IMR-90 (cell line): ENCODE measurements at regions not wholly inside any gene's neighbourhood (a gene's known extent, or its start where the extent isn't known, plus 50 kb on each side); places are given as distances from the start of the nearest gene placed in this dataset.

Source experiments
- ATAC-seq: fragments of 200-7000 bp; cut with Tn5 transposase; 2 replicates; pipeline ENCODE4 v1.9.1; 2020; ENCODE audit warnings: low read depth, mild to moderate bottlenecking, moderate library complexity
- BruUV-seq: library from RNA; stranded (reverse); fragments of 400-500 nt; replicated peaks from 2 replicates; lab custom pipeline; 2021; lab: Mats Ljungman, UMichigan
- CTCF ChIA-PET: fragments of 300-600 bp; formaldehyde crosslinking; extraction: SDS; loops from one replicate; lab custom pipeline; 2021; ENCODE audit warnings: antibody characterized with exemption; lab: Yijun Ruan, JAX
- POLR2A ChIA-PET: fragments of 300-600 bp; sonication (Branson Sonifier 250); formaldehyde crosslinking; loops from one replicate; lab custom pipeline; 2022; ENCODE audit warnings: antibody characterized with exemption; ENCODE audit not compliant: unreplicated experiment; lab: Charles Lee
- DNase-seq: peaks from one replicate; pipeline ENCODE4 v3.0.0; 2013
- H2AFZ ChIP-seq: replicated peaks from 2 replicates; pipeline ENCODE3; 2013; ENCODE audit warnings: low read length, mild to moderate bottlenecking; ENCODE audit not compliant: poor library complexity
- H2AK5ac ChIP-seq: 2 replicates; pipeline ENCODE4 v1.6.1; 2013; ENCODE audit warnings: low read depth, low read length, inconsistent platforms
- H2AK9ac ChIP-seq: replicated peaks from 2 replicates; pipeline ENCODE3; 2013; ENCODE audit warnings: mild to moderate bottlenecking, low read depth, low read length, moderate library complexity; ENCODE audit not compliant: poor library complexity
- H2BK120ac ChIP-seq: 2 replicates; pipeline ENCODE4 v1.6.1; 2013; ENCODE audit warnings: low read depth, low read length, inconsistent platforms
- H2BK15ac ChIP-seq: 3 replicates; pipeline ENCODE4 v1.6.1; 2013; ENCODE audit warnings: low read depth, low read length, inconsistent platforms
- H2BK20ac ChIP-seq: 2 replicates; pipeline ENCODE4 v1.6.1; 2013; ENCODE audit warnings: low read depth, mild to moderate bottlenecking, inconsistent platforms, low read length, moderate library complexity
- H2BK5ac ChIP-seq: 2 replicates; pipeline ENCODE4 v1.6.1; 2013; ENCODE audit warnings: mild to moderate bottlenecking, low read depth, low read length, inconsistent platforms; ENCODE audit not compliant: poor library complexity, severe bottlenecking
- H3K14ac ChIP-seq: replicated peaks from 2 replicates; pipeline ENCODE4 v1.6.1; 2013; ENCODE audit warnings: low read depth, low read length, inconsistent platforms
- H3K18ac ChIP-seq: 2 replicates; pipeline ENCODE4 v1.6.1; 2013; ENCODE audit warnings: low read depth, low read length, control low read depth
- H3K23ac ChIP-seq: 2 replicates; pipeline ENCODE4 v1.6.1; 2013; ENCODE audit warnings: low read depth, low read length, inconsistent platforms
- H3K27ac ChIP-seq: 2 replicates; pipeline ENCODE4 v1.5.1; 2013; ENCODE audit warnings: mild to moderate bottlenecking, control low read depth, low read length; ENCODE audit not compliant: insufficient read depth
- H3K27me3 ChIP-seq: 2 replicates; pipeline ENCODE4 v1.6.1; 2013; ENCODE audit warnings: low read length; ENCODE audit not compliant: control insufficient read depth, insufficient read depth
- H3K36me3 ChIP-seq: 2 replicates; pipeline ENCODE4 v1.6.1; 2013; ENCODE audit warnings: low read length, mixed read lengths; ENCODE audit not compliant: control insufficient read depth, insufficient read depth
- H3K4ac ChIP-seq: 2 replicates; pipeline ENCODE4 v1.6.1; 2013; ENCODE audit warnings: low read depth, low read length, inconsistent platforms
- H3K4me1 ChIP-seq: 2 replicates; pipeline ENCODE4 v1.6.1; 2013; ENCODE audit warnings: low read length, mixed read lengths; ENCODE audit not compliant: control insufficient read depth, insufficient read depth
- H3K4me2 ChIP-seq: 2 replicates; pipeline ENCODE4 v1.6.1; 2013; ENCODE audit warnings: low read depth, mild to moderate bottlenecking, control low read depth, low read length, moderate library complexity
- H3K4me3 ChIP-seq: 2 replicates; pipeline ENCODE4 v1.5.1; 2013; ENCODE audit warnings: low read depth, mild to moderate bottlenecking, control low read depth, low read length, moderate library complexity; ENCODE audit not compliant: insufficient read depth
- H3K56ac ChIP-seq: 2 replicates; pipeline ENCODE4 v1.6.1; 2013; ENCODE audit warnings: low read length, inconsistent platforms; ENCODE audit not compliant: insufficient read depth; ENCODE audit errors: extremely low read depth
- H3K79me1 ChIP-seq, 2 experiments: 2 replicates each; pipeline ENCODE4 v1.6.1; 2013; ENCODE audit warnings: low read length in 2 of 2, inconsistent platforms in 1 of 2, low read depth in 1 of 2
- H3K9ac ChIP-seq: 2 replicates; pipeline ENCODE4 v1.6.1; 2013; ENCODE audit warnings: low read depth, low read length, control low read depth
- H3K9me1 ChIP-seq: 2 replicates; pipeline ENCODE4 v1.6.1; 2013; ENCODE audit warnings: low read length, inconsistent platforms; ENCODE audit not compliant: insufficient read depth
- H3K9me3 ChIP-seq: 2 replicates; pipeline ENCODE4 v1.6.1; 2013; ENCODE audit warnings: low read length; ENCODE audit not compliant: control insufficient read depth, insufficient read depth
- H4K20me1 ChIP-seq: 2 replicates; pipeline ENCODE4 v1.6.1; 2013; ENCODE audit warnings: low read length, inconsistent platforms; ENCODE audit not compliant: insufficient read depth
- H4K5ac ChIP-seq: 2 replicates; pipeline ENCODE4 v1.6.1; 2013; ENCODE audit warnings: mild to moderate bottlenecking, low read depth, low read length, control low read depth
- H4K8ac ChIP-seq, 2 experiments: 2 replicates each; pipeline ENCODE4 v1.6.1; 2013; ENCODE audit warnings: low read depth in 2 of 2, low read length in 2 of 2, control low read depth in 1 of 2, inconsistent platforms in 1 of 2
- H4K91ac ChIP-seq: 2 replicates; pipeline ENCODE4 v1.6.1; 2013; ENCODE audit warnings: low read depth, low read length, inconsistent platforms; ENCODE audit not compliant: insufficient read depth
- CEBPB ChIP-seq: IDR thresholded peaks from 2 replicates; pipeline ENCODE4 v1.6.1; 2012; ENCODE audit warnings: low read depth, low read length, improper control_type of control experiment
- MAFK ChIP-seq: IDR thresholded peaks from 2 replicates; pipeline ENCODE4 v1.6.1; 2012; ENCODE audit warnings: low read depth, low read length, improper control_type of control experiment
- MXI1 ChIP-seq: IDR thresholded peaks from 2 replicates; pipeline ENCODE4 v1.6.1; 2012; ENCODE audit warnings: low read depth, mild to moderate bottlenecking, low read length, moderate library complexity, borderline replicate concordance
- RFX5 ChIP-seq: IDR thresholded peaks from 2 replicates; pipeline ENCODE4 v1.8.0; 2012; ENCODE audit warnings: low read depth, mild to moderate bottlenecking, low read length, moderate library complexity
- WGBS, 2 experiments: methylation state at CpG; one replicate each; pipeline versions ENCODE4 v1.1.5 to v1.1.7; 2013; ENCODE audit warnings: missing lambda C conversion rate in 2 of 2; ENCODE audit not compliant: insufficient read length in 1 of 2; ENCODE audit errors: extremely low coverage in 2 of 2; 5-methylcytosine and 5-hydroxymethylcytosine counted together
- dilution Hi-C: fragments of 300-500 bp; cut with HindIII; formaldehyde crosslinking; loops from one replicate; pipeline ENCODE4 v1.14.3; 2018; ENCODE audit warnings: low sequenced_read_pairs; ENCODE audit not compliant: unreplicated experiment
- in situ Hi-C: fragments of 300-500 bp; cut with MboI; formaldehyde crosslinking; loops from 3 replicates; pipeline ENCODE4 v1.14.3; 2019; ENCODE audit warnings: low sequenced_read_pairs, inconsistent platforms, mixed read lengths
- intact Hi-C: fragments of 100-400 bp; cut with micrococcal nuclease; formaldehyde crosslinking; loops from 2 replicates; pipeline ENCODE4 v1.10.0; 2022
- TF ChIP-seq, protein P1 (sequence below): conservative IDR thresholded peaks from 2 replicates; pipeline ENCODE4 v1.5.1; 2012; ENCODE audit warnings: mild to moderate bottlenecking, low read depth, low read length, improper control_type of control experiment

DNA sequence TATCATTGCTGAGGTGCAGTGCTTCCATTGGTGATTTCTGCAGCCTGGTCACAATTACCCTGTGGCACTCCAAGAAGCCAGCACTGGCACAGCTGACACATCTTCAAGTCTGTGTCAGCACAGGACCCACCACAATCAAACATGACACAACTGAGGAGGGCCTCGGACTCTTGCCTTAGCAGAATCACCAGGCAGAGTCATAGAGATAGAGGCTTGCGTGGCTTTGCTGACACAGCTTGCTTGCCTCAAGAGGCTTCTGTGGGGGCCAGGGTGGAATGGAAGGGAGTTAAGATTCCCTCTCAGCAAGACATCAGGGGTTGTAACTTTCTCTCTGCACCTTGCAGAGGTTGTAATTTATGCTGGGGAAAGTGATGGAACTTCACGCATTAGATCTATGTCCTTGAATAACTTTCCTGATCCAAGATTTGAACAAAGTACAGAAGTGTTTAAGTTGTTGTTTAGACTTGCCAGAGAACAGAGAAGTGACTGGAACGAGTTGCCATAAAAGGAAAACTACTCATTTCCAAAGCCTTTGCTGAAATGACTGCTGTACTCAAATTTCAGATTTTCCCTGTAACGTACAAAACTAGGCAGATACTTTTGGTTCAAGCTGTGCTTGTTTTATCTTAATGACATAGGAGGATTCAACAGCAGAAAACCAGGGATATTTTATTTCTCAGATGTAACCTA is 170.7 kb downstream of the DIPK2A start:
- POLR2A ChIA-PET = no interaction called here
- no CpG with 5 or more reads among the region's 5 CpGs for WGBS, 2 experiments
- Histone ChIP-seq H3K23ac (peak overlapping the region; percentile 93), H3K18ac (peak overlapping the region; percentile 62), H2BK20ac (peak overlapping the region; percentile 94), H3K79me1 (no peaks in the 10 kb centered on the region), H3K9ac (peak overlapping the region; percentile 11), H3K9me1 (peaks cover 6% of the 10 kb centered on the region; the same call in 1 of the 2 replicates), H4K91ac (peak overlapping the region; percentile 79), H3K27me3 (no peaks in the 10 kb centered on the region), H3K27ac (peak overlapping the region; percentile 83), H2BK120ac (peak overlapping the region; percentile 93), H3K14ac (peak overlapping the region; percentile 88), H2BK15ac (peak overlapping the region; percentile 35; the same call in 2 of the 3 replicates), H4K8ac (peak overlapping the region; percentile 16 to 77), H3K4me1 (peaks cover 10% of the 10 kb centered on the region), H2AFZ (peak overlapping the region; percentile 82), H3K56ac (peak overlapping the region; percentile 67), H4K20me1 (no peaks in the 10 kb centered on the region), H2BK5ac (peak overlapping the region; percentile 79), H3K36me3 (no peaks in the 10 kb centered on the region), H3K4me2 (peak overlapping the region; percentile 53), H2AK5ac (0 out of 2 replicates have a peak overlapping the region, but pooled peaks have one; percentile 10), H4K5ac (peak overlapping the region; percentile 72), H3K4me3 (peak overlapping the region; percentile 7; the same call in 1 of the 2 replicates), H3K9me3 (no peaks in the 10 kb centered on the region), H2AK9ac (peak overlapping the region; percentile 20), H3K4ac (peak overlapping the region; percentile 70)
- in situ Hi-C loops (no loop called here), intact Hi-C loops (loop anchor here (1.0 kb wide), 1 partner anchor 171 kb away; the partner anchor contains the start of gene DIPK2A), dilution Hi-C loops (no loop called here)
- CTCF ChIA-PET = no interaction called here
- DNase-seq (peak; percentile 82), ATAC-seq (peak; percentile 89)
- no peak for TF ChIP-seq MXI1
- TF ChIP-seq RFX5 = no peak
- peak; percentile 53; the same call in 1 of the 2 replicates for TF ChIP-seq CEBPB
- TF ChIP-seq, protein P1, sequence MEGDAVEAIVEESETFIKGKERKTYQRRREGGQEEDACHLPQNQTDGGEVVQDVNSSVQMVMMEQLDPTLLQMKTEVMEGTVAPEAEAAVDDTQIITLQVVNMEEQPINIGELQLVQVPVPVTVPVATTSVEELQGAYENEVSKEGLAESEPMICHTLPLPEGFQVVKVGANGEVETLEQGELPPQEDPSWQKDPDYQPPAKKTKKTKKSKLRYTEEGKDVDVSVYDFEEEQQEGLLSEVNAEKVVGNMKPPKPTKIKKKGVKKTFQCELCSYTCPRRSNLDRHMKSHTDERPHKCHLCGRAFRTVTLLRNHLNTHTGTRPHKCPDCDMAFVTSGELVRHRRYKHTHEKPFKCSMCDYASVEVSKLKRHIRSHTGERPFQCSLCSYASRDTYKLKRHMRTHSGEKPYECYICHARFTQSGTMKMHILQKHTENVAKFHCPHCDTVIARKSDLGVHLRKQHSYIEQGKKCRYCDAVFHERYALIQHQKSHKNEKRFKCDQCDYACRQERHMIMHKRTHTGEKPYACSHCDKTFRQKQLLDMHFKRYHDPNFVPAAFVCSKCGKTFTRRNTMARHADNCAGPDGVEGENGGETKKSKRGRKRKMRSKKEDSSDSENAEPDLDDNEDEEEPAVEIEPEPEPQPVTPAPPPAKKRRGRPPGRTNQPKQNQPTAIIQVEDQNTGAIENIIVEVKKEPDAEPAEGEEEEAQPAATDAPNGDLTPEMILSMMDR = no peak
- TF ChIP-seq MAFK = peak; percentile 83
- no TSS peak for BruUV-seq
